ENCODE measurements at regions not wholly inside any gene's neighbourhood (a gene's known extent, or its start where the extent isn't known, plus 50 kb on each side); places are given as distances from the start of the nearest gene placed in this dataset.

DNA sequence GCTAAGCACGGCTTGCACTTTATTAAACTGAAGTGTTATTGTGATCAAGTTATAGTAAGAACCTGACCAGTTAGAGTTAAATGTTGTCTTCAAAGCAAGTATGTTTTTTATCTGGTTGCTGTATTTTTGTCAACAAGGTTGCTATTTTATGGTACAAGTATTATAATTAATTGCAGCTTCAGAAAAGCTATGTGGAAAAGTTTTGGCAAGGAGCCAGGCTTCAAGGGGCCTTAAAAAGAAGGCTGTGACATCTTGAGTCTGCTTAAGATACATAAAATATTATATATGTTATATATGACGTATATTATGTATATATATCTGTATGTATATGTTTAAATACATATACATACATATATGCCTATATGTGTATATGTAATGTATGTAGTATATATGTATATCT is 1461.2 kb upstream of the CDH8 start:
- Mint-ChIP-seq H3K27me3 (ENCODE audit: low read depth) (no peaks in the 10 kb centered on the region), H3K9me3 (peaks cover 2% of the 10 kb centered on the region), H3K36me3 (ENCODE audit: low read depth) (no peaks in the 10 kb centered on the region), H3K27ac (no peak overlapping the region), H3K4me1 (ENCODE audit: low read depth) (no peaks in the 10 kb centered on the region), H3K4me3 (no peak overlapping the region)
- intact Hi-C loops (cut with micrococcal nuclease) = no loop called here
- no peak for DNase-seq
- CTCF ChIA-PET = no interaction called here

DNA sequence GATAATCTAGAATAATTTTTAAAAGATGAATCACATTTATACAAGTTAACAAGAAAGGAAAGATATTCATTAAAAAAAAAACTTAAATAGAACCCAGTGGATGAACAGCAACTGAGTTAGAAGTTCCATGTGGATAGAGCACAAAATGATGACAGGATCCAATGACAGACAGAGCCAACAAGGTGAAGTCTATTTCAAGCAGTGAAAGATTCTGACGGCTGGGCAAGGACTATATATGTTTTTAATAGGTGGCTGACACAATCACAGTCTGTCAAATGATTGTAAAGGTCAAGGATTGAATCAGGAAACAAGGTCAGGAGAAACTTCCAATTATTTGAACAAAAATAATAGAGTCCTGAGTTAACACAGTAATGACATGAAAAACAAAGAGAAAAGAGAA is 1460.0 kb upstream of the CDH8 start:
- DNase-seq = no peak
- H3K4me1 Mint-ChIP-seq (ENCODE audit: low read depth) = no peaks in the 10 kb centered on the region
- CTCF ChIA-PET = no interaction called here
- no peaks in the 10 kb centered on the region for H3K36me3 Mint-ChIP-seq (ENCODE audit: low read depth)
- H3K27me3 Mint-ChIP-seq (ENCODE audit: low read depth) = no peaks in the 10 kb centered on the region
- H3K9me3 Mint-ChIP-seq = peaks cover 2% of the 10 kb centered on the region
- H3K4me3 Mint-ChIP-seq = no peak overlapping the region
- intact Hi-C loops (cut with micrococcal nuclease) = no loop called here
- no peak overlapping the region for H3K27ac Mint-ChIP-seq

DNA sequence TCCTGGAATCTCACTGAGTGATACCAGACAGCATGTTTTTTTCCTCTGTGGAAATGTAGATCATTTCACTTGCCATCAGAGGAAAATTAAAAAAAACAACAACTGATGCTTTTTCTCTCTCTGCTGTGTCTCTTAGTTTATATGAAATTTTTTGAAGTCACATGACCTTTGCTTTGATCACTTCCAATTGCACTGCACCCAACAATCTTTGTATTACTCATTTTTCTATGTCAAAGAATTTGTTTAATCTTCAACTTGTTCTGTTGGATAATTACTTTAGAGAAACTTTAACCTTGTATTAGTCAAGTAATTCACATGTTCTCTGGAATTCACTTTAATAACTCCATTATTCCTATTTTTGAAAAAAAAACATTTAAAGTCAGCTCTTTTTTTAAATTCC is 1452.7 kb upstream of the CDH8 start:
- Mint-ChIP-seq H3K4me1 (ENCODE audit: low read depth) (no peaks in the 10 kb centered on the region), H3K27ac (no peak overlapping the region), H3K4me3 (no peak overlapping the region), H3K27me3 (ENCODE audit: low read depth) (no peaks in the 10 kb centered on the region), H3K36me3 (ENCODE audit: low read depth) (no peaks in the 10 kb centered on the region), H3K9me3 (peaks cover 16% of the 10 kb centered on the region)
- DNase-seq = no peak
- CTCF ChIA-PET = no interaction called here
- intact Hi-C loops (cut with micrococcal nuclease) = no loop called here

DNA sequence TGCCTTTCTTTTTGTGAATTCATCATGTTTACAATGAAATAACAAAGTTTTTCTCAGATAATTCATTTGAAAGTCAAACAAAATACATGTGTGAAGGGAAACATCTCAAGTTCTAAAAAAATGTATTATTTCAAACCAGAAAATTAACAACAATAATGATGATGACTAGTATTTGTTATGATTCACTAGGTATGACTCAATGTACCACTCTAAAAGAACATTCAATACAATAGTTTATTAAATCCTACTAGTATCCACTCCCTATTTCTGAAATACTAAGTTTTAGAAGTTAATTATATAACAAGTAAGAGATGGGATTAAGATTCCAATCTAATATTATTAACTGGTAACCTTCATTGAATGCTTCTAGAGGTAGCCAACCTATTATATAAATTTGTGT is 1444.8 kb upstream of the CDH8 start:
- Mint-ChIP-seq H3K27me3 (ENCODE audit: low read depth) (no peaks in the 10 kb centered on the region), H3K36me3 (ENCODE audit: low read depth) (no peaks in the 10 kb centered on the region), H3K4me1 (ENCODE audit: low read depth) (no peaks in the 10 kb centered on the region), H3K4me3 (no peak overlapping the region), H3K27ac (no peak overlapping the region), H3K9me3 (peaks cover 10% of the 10 kb centered on the region)
- no peak for DNase-seq
- intact Hi-C loops (cut with micrococcal nuclease) = no loop called here
- CTCF ChIA-PET = no interaction called here

DNA sequence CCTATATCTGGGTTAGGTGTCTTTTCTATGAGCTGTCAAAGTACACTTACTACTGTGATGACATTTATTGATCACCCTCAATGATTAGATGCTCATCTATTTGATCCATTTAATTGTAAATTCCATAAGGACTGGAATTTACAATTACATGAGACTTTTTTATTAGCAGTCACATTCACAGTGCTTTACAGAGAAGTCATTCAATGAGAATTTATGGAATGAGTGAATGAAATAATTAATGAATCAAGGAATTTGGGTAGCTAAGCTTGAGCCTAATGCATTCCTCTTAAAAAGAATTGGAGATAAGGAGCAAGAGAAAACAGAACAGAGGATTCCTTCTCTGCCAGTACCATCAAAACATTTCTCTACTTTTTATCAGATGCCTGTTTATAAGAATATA is 1437.5 kb upstream of the CDH8 start:
- CTCF ChIA-PET = no interaction called here
- Mint-ChIP-seq H3K9me3 (peaks cover 18% of the 10 kb centered on the region), H3K36me3 (ENCODE audit: low read depth) (no peaks in the 10 kb centered on the region), H3K27me3 (ENCODE audit: low read depth) (no peaks in the 10 kb centered on the region), H3K4me1 (ENCODE audit: low read depth) (no peaks in the 10 kb centered on the region), H3K27ac (no peak overlapping the region), H3K4me3 (no peak overlapping the region)
- no peak for DNase-seq
- intact Hi-C loops (cut with micrococcal nuclease) = no loop called here

DNA sequence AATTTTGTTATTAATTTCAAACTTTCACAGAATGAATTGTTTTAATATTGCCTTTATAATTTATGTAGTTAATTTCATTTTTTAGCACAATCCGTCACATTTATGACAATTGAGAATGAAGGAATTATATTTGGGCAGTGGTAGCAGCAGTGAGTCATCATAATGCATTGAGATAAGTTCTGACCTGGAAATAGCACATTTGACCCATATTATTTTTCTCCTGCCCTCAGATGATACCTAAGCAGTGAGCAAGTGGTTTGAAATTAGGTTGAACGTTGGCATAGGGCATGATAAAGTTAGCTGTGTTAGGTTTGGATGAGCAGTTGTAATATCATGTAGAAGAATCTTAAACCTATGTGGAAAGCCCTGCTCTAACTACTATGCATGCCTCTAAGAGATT is 1431.3 kb upstream of the CDH8 start:
- H3K9me3 Mint-ChIP-seq = peaks cover 22% of the 10 kb centered on the region
- intact Hi-C loops (cut with micrococcal nuclease) = no loop called here
- no peak for DNase-seq
- H3K4me3 Mint-ChIP-seq = no peak overlapping the region
- H3K36me3 Mint-ChIP-seq (ENCODE audit: low read depth) = no peaks in the 10 kb centered on the region
- no peak overlapping the region for H3K27ac Mint-ChIP-seq
- H3K4me1 Mint-ChIP-seq (ENCODE audit: low read depth) = no peaks in the 10 kb centered on the region
- H3K27me3 Mint-ChIP-seq (ENCODE audit: low read depth) = no peaks in the 10 kb centered on the region
- CTCF ChIA-PET = no interaction called here

- H3K4me1 Mint-ChIP-seq (ENCODE audit: low read depth) = no peaks in the 10 kb centered on the region
- DNase-seq = no peak
- no peak overlapping the region for H3K4me3 Mint-ChIP-seq
- intact Hi-C loops (cut with micrococcal nuclease) = no loop called here
- H3K27ac Mint-ChIP-seq = no peak overlapping the region
- H3K27me3 Mint-ChIP-seq (ENCODE audit: low read depth) = no peaks in the 10 kb centered on the region
- H3K9me3 Mint-ChIP-seq = peaks cover 22% of the 10 kb centered on the region
- CTCF ChIA-PET = no interaction called here
- H3K36me3 Mint-ChIP-seq (ENCODE audit: low read depth) = no peaks in the 10 kb centered on the region
Measured at GRCh38 chr16:63462316-63462715, 1426.1 kb upstream of the CDH8 start.

GRCh38 chr16:63461248-63461841 is 1425.1 kb upstream of the CDH8 start:
- Mint-ChIP-seq H3K36me3 (ENCODE audit: low read depth) (no peaks in the 10 kb centered on the region), H3K27me3 (ENCODE audit: low read depth) (no peaks in the 10 kb centered on the region), H3K9me3 (peaks cover 27% of the 10 kb centered on the region), H3K4me1 (ENCODE audit: low read depth) (no peaks in the 10 kb centered on the region), H3K4me3 (no peak overlapping the region), H3K27ac (no peak overlapping the region)
- no peak for DNase-seq
- intact Hi-C loops (cut with micrococcal nuclease) = no loop called here
- CTCF ChIA-PET = no interaction called here

GRCh38 chr16:63458846-63459245 is 1422.6 kb upstream of the CDH8 start:
- Mint-ChIP-seq H3K4me3 (no peak overlapping the region), H3K27me3 (ENCODE audit: low read depth) (no peaks in the 10 kb centered on the region), H3K9me3 (peaks cover 18% of the 10 kb centered on the region), H3K36me3 (ENCODE audit: low read depth) (no peaks in the 10 kb centered on the region), H3K4me1 (ENCODE audit: low read depth) (no peaks in the 10 kb centered on the region), H3K27ac (no peak overlapping the region)
- DNase-seq = no peak
- CTCF ChIA-PET = no interaction called here
- intact Hi-C loops (cut with micrococcal nuclease) = no loop called here

GRCh38 chr16:63457869-63458268 is 1421.6 kb upstream of the CDH8 start:
- no peak overlapping the region for H3K4me3 Mint-ChIP-seq
- DNase-seq = no peak
- intact Hi-C loops (cut with micrococcal nuclease) = no loop called here
- H3K27me3 Mint-ChIP-seq (ENCODE audit: low read depth) = no peaks in the 10 kb centered on the region
- H3K9me3 Mint-ChIP-seq = peaks cover 15% of the 10 kb centered on the region
- H3K36me3 Mint-ChIP-seq (ENCODE audit: low read depth) = no peaks in the 10 kb centered on the region
- CTCF ChIA-PET = interaction anchor here (0.6 kb wide), 1 partner anchor 635 kb away, joined by 3 read pairs; no protein-coding TSS in a partner anchor
- no peak overlapping the region for H3K27ac Mint-ChIP-seq
- no peaks in the 10 kb centered on the region for H3K4me1 Mint-ChIP-seq (ENCODE audit: low read depth)

GRCh38 chr16:63453261-63453660 is 1417.0 kb upstream of the CDH8 start:
- Mint-ChIP-seq H3K9me3 (peaks cover 9% of the 10 kb centered on the region), H3K36me3 (ENCODE audit: low read depth) (no peaks in the 10 kb centered on the region), H3K27me3 (ENCODE audit: low read depth) (no peaks in the 10 kb centered on the region), H3K4me1 (ENCODE audit: low read depth) (no peaks in the 10 kb centered on the region), H3K27ac (no peak overlapping the region), H3K4me3 (no peak overlapping the region)
- DNase-seq = no peak
- intact Hi-C loops (cut with micrococcal nuclease) = no loop called here
- CTCF ChIA-PET = no interaction called here

DNA sequence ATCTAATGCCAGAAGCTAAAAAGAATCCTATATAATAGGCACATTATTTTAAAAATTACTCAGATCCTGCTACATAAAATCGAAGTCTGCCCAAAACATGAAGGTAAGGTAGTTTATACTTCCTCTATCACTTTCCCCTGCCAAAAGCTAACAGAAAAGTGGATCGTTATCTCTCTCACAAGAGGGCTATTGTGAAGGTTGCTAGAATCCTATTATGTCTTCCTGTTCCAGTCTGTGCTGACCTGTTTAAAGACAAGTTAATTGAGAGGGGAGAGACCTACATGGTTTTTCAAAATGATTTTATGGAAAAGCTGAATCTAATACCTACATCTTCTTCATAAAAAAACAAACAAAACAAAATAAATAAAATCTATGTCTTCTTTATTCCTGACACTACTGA is 1410.9 kb upstream of the CDH8 start:
- no peak overlapping the region for H3K27ac Mint-ChIP-seq
- DNase-seq = no peak
- CTCF ChIA-PET = no interaction called here
- intact Hi-C loops (cut with micrococcal nuclease) = no loop called here
- H3K9me3 Mint-ChIP-seq = peaks cover 4% of the 10 kb centered on the region
- H3K27me3 Mint-ChIP-seq (ENCODE audit: low read depth) = no peaks in the 10 kb centered on the region
- no peaks in the 10 kb centered on the region for H3K4me1 Mint-ChIP-seq (ENCODE audit: low read depth)
- no peak overlapping the region for H3K4me3 Mint-ChIP-seq
- no peaks in the 10 kb centered on the region for H3K36me3 Mint-ChIP-seq (ENCODE audit: low read depth)

DNA sequence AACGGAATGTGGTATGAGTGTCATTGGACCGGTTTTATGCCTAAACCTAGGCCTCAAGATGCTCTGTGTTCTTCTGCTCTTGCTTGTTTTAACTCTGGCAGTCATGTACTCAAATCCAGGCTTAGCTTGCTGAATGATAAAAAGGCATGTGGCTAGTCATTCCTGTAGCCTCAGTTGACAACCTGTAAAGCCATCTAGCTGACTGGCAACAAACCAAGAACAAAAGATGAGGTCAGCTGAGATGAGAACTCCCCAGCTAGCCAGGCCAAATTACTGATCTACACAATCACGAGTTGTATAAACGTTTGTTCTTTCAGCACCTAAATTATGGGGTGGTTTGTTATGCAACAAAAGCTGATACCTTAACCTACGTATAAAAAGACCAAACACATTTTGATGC is 1406.0 kb upstream of the CDH8 start:
- peaks cover 11% of the 10 kb centered on the region for H3K9me3 Mint-ChIP-seq
- no peak overlapping the region for H3K27ac Mint-ChIP-seq
- no peaks in the 10 kb centered on the region for H3K27me3 Mint-ChIP-seq (ENCODE audit: low read depth)
- no peak overlapping the region for H3K4me3 Mint-ChIP-seq
- H3K4me1 Mint-ChIP-seq (ENCODE audit: low read depth) = no peaks in the 10 kb centered on the region
- H3K36me3 Mint-ChIP-seq (ENCODE audit: low read depth) = no peaks in the 10 kb centered on the region
- intact Hi-C loops (cut with micrococcal nuclease) = no loop called here
- CTCF ChIA-PET = no interaction called here
- DNase-seq = no peak
